ENCODE measurements at regions not wholly inside any gene's neighbourhood (a gene's known extent, or its start where the extent isn't known, plus 50 kb on each side); places are given as distances from the start of the nearest gene placed in this dataset.

GRCh38 chr12:63387771-63388170 lies 236.8 kb upstream of the AVPR1A start:
- no peaks in the 10 kb centered on the region for H3K36me3 ChIP-seq
- TF ChIP-seq POLR2A (IDR thresholded peaks at IDR 0.05): no peak
- no peak for TF ChIP-seq CTCF (IDR thresholded peaks at IDR 0.05)
- no peaks in the 10 kb centered on the region for H3K4me1 ChIP-seq
- no peaks in the 10 kb centered on the region for H3K9me3 ChIP-seq
- no peak overlapping the region for H3K27ac ChIP-seq
- no peaks in the 10 kb centered on the region for H3K27me3 ChIP-seq
- no peak for ATAC-seq
- WGBS, 4 donors: 94 to 98% (median 96%) methylated on average over 4 of the region's 4 CpGs
- intact Hi-C loops (cut with DNase I): no loop called here
- H3K4me3 ChIP-seq: no peak overlapping the region
- no peak for DNase-seq

- no peaks in the 10 kb centered on the region for H3K27me3 ChIP-seq
- no peaks in the 10 kb centered on the region for H3K4me1 ChIP-seq
- intact Hi-C loops (cut with DNase I): no loop called here
- DNase-seq: no peak
- no peaks in the 10 kb centered on the region for H3K36me3 ChIP-seq
- no peak for ATAC-seq
- no peak overlapping the region for H3K27ac ChIP-seq
- H3K9me3 ChIP-seq: no peaks in the 10 kb centered on the region
- H3K4me3 ChIP-seq: no peak overlapping the region
- TF ChIP-seq POLR2A (IDR thresholded peaks at IDR 0.05) (no peak), CTCF (IDR thresholded peaks at IDR 0.05) (no peak)
Observed at GRCh38 chr12:63382930-63383329, 231.9 kb upstream of the AVPR1A start.

- no peaks in the 10 kb centered on the region for H3K4me1 ChIP-seq
- ATAC-seq: no peak
- TF ChIP-seq CTCF (IDR thresholded peaks at IDR 0.05) (no peak), POLR2A (IDR thresholded peaks at IDR 0.05) (no peak)
- H3K4me3 ChIP-seq: no peak overlapping the region
- 85 to 95% (median 92%) methylated on average over 1 of the region's 1 CpG for WGBS, 4 donors
- no peak for DNase-seq
- intact Hi-C loops (cut with DNase I): no loop called here
- H3K27ac ChIP-seq: no peak overlapping the region
- H3K36me3 ChIP-seq: no peaks in the 10 kb centered on the region
- no peaks in the 10 kb centered on the region for H3K27me3 ChIP-seq
- peaks cover 0 to 13% (median 4%) of the 10 kb centered on the region in 12 donors for H3K9me3 ChIP-seq
Observed at GRCh38 chr12:63362791-63363190, 211.8 kb upstream of the AVPR1A start.

GRCh38 chr12:63362166-63362565 lies 211.2 kb upstream of the AVPR1A start:
- DNase-seq (no peak), ATAC-seq (no peak)
- no peak overlapping the region for H3K27ac ChIP-seq
- WGBS, 4 donors: 87 to 94% (median 92%) methylated on average over 2 of the region's 2 CpGs
- no peaks in the 10 kb centered on the region for H3K36me3 ChIP-seq
- no peak overlapping the region for H3K4me3 ChIP-seq
- no peak for TF ChIP-seq POLR2A (IDR thresholded peaks at IDR 0.05)
- no peak for TF ChIP-seq CTCF (IDR thresholded peaks at IDR 0.05)
- intact Hi-C loops (cut with DNase I): no loop called here
- H3K4me1 ChIP-seq: no peaks in the 10 kb centered on the region
- H3K27me3 ChIP-seq: no peaks in the 10 kb centered on the region
- H3K9me3 ChIP-seq: peaks cover 0 to 7% (median under 1%) of the 10 kb centered on the region in 12 donors
